ENCODE measurements at regions not wholly inside any gene's neighbourhood (a gene's known extent, or its start where the extent isn't known, plus 50 kb on each side); places are given as distances from the start of the nearest gene placed in this dataset.

DNA sequence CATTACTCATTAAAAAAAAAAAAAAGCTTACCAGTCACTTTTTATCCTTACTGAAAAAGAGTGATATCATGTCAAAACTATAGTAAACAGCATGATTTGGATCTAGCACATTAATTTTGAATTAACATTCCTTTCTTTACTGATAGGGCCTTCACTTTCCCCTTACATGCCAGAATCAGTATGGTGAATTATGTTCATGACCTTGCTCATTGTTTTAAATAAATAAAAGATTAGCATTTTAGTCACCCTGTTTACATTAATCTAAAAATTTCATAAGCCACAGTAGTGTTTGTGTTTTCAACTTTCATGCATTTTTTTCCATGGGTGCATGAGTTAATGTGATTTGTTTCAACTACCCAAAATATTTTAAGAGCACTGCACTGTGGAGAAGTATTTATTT lies 160.8 kb downstream of the TFEC start:
- DNase-seq (ENCODE audit: low spot score), result no peak
- no peaks in the 10 kb centered on the region for H4K20me1 ChIP-seq (ENCODE audit: low read depth)
- Mint-ChIP-seq H3K4me3 (no peak overlapping the region), H3K4me1 (no peaks in the 10 kb centered on the region), H3K36me3 (no peaks in the 10 kb centered on the region), H3K9me3 (peaks cover 3% of the 10 kb centered on the region), H3K27ac (no peak overlapping the region), H3K27me3 (ENCODE audit: insufficient read depth, low read depth) (no peaks in the 10 kb centered on the region)
- no peak for TF ChIP-seq EZH2phosphoT487 (IDR thresholded peaks at IDR 0.05)
- no peak for TF ChIP-seq EZH2 (IDR thresholded peaks at IDR 0.05)
- TF ChIP-seq, protein P1, sequence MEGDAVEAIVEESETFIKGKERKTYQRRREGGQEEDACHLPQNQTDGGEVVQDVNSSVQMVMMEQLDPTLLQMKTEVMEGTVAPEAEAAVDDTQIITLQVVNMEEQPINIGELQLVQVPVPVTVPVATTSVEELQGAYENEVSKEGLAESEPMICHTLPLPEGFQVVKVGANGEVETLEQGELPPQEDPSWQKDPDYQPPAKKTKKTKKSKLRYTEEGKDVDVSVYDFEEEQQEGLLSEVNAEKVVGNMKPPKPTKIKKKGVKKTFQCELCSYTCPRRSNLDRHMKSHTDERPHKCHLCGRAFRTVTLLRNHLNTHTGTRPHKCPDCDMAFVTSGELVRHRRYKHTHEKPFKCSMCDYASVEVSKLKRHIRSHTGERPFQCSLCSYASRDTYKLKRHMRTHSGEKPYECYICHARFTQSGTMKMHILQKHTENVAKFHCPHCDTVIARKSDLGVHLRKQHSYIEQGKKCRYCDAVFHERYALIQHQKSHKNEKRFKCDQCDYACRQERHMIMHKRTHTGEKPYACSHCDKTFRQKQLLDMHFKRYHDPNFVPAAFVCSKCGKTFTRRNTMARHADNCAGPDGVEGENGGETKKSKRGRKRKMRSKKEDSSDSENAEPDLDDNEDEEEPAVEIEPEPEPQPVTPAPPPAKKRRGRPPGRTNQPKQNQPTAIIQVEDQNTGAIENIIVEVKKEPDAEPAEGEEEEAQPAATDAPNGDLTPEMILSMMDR (IDR thresholded peaks at IDR 0.05), result no peak
- no peaks in the 10 kb centered on the region for H3K36me3 ChIP-seq
- H3F3A ChIP-seq (ENCODE audit: low read depth), result no peaks in the 10 kb centered on the region
- H3K27me3 ChIP-seq, result no peaks in the 10 kb centered on the region
- no peaks in the 10 kb centered on the region for H3K9me3 ChIP-seq (ENCODE audit: low read depth)
- no peaks in the 10 kb centered on the region for H3K79me2 ChIP-seq (ENCODE audit: low read depth)
- no peak overlapping the region for H3K4me2 ChIP-seq
- H3K9ac ChIP-seq, result no peak overlapping the region
- H3K4me3 ChIP-seq, result no peak overlapping the region
- H2AFZ ChIP-seq (replicated peaks), result no peak overlapping the region
- no peaks in the 10 kb centered on the region for H3K4me1 ChIP-seq
- no peak overlapping the region for H3K27ac ChIP-seq

DNA sequence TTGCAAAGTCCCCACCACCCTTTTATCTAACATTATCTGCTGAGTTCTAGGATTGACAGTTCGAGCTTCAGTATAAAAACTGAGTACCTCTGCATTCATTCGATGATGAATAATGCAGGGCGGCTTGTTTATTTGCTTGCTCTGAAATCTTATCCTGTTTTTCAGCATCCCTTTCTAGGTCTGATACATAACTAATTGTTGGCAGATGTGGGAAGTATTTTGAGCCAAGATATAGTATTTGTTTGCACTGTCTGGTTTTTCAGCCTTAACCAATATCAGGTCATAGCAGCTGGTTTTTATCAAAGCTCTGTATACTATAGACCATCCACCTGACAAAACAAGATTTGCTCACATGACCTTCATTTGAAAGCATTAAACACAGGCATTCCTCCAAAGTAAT lies 161.4 kb downstream of the TFEC start:
- H3K4me3 ChIP-seq, result no peak overlapping the region
- no peaks in the 10 kb centered on the region for H3K36me3 Mint-ChIP-seq
- no peak overlapping the region for H3K4me2 ChIP-seq
- H3K36me3 ChIP-seq, result no peaks in the 10 kb centered on the region
- TF ChIP-seq EZH2 (IDR thresholded peaks at IDR 0.05), result no peak
- no peak for TF ChIP-seq EZH2phosphoT487 (IDR thresholded peaks at IDR 0.05)
- TF ChIP-seq, protein P1 (IDR thresholded peaks at IDR 0.05), result no peak
- no peaks in the 10 kb centered on the region for H3K27me3 ChIP-seq
- no peaks in the 10 kb centered on the region for H3K27me3 Mint-ChIP-seq (ENCODE audit: insufficient read depth, low read depth)
- H3K27ac ChIP-seq, result no peak overlapping the region
- no peaks in the 10 kb centered on the region for H3K4me1 ChIP-seq
- no peak overlapping the region for H2AFZ ChIP-seq (replicated peaks)
- no peaks in the 10 kb centered on the region for H3K9me3 ChIP-seq (ENCODE audit: low read depth)
- no peak overlapping the region for H3K9ac ChIP-seq
- H3K27ac Mint-ChIP-seq, result no peak overlapping the region
- no peaks in the 10 kb centered on the region for H3K79me2 ChIP-seq (ENCODE audit: low read depth)
- no peaks in the 10 kb centered on the region for H4K20me1 ChIP-seq (ENCODE audit: low read depth)
- peaks cover 3% of the 10 kb centered on the region for H3K9me3 Mint-ChIP-seq
- H3K4me3 Mint-ChIP-seq, result no peak overlapping the region
- no peaks in the 10 kb centered on the region for H3F3A ChIP-seq (ENCODE audit: low read depth)
- no peaks in the 10 kb centered on the region for H3K4me1 Mint-ChIP-seq
- DNase-seq (ENCODE audit: low spot score), result no peak

DNA sequence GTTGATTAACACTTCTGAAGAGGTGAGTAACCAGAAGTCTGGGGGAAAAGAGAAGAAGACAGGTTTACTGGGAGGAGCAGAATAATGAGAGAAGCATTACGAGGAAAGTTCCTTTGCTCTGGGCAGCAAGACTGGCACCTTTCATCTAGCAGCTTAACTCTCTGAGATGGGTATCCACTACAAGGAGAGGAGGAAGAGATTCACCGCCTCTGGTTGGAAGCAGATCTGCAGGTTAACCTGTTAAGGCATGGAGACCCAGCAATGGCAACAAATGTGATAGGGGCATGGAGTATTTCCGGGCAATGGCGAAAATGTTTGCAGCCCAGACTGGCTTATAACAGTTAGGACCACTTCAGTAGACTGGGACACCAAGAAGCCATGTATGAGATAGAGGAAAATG lies 162.2 kb downstream of the TFEC start:
- no peak overlapping the region for H3K4me3 ChIP-seq
- H3K4me1 ChIP-seq, result no peaks in the 10 kb centered on the region
- no peaks in the 10 kb centered on the region for H3K9me3 ChIP-seq (ENCODE audit: low read depth)
- no peak overlapping the region for H3K9ac ChIP-seq
- H3K79me2 ChIP-seq (ENCODE audit: low read depth), result no peaks in the 10 kb centered on the region
- no peaks in the 10 kb centered on the region for H3K4me1 Mint-ChIP-seq
- H2AFZ ChIP-seq (replicated peaks), result no peak overlapping the region
- H3K27me3 Mint-ChIP-seq (ENCODE audit: insufficient read depth, low read depth), result no peaks in the 10 kb centered on the region
- H3K9me3 Mint-ChIP-seq, result peaks cover 3% of the 10 kb centered on the region
- H3K27ac Mint-ChIP-seq, result no peak overlapping the region
- H3K27ac ChIP-seq, result no peak overlapping the region
- no peaks in the 10 kb centered on the region for H3K27me3 ChIP-seq
- H3K36me3 ChIP-seq, result no peaks in the 10 kb centered on the region
- H3K4me2 ChIP-seq, result no peak overlapping the region
- no peaks in the 10 kb centered on the region for H3F3A ChIP-seq (ENCODE audit: low read depth)
- no peaks in the 10 kb centered on the region for H4K20me1 ChIP-seq (ENCODE audit: low read depth)
- H3K4me3 Mint-ChIP-seq, result no peak overlapping the region
- TF ChIP-seq, protein P1 (IDR thresholded peaks at IDR 0.05), result no peak
- no peak for TF ChIP-seq EZH2phosphoT487 (IDR thresholded peaks at IDR 0.05)
- no peaks in the 10 kb centered on the region for H3K36me3 Mint-ChIP-seq
- peak; percentile 21 for DNase-seq (ENCODE audit: low spot score)

DNA sequence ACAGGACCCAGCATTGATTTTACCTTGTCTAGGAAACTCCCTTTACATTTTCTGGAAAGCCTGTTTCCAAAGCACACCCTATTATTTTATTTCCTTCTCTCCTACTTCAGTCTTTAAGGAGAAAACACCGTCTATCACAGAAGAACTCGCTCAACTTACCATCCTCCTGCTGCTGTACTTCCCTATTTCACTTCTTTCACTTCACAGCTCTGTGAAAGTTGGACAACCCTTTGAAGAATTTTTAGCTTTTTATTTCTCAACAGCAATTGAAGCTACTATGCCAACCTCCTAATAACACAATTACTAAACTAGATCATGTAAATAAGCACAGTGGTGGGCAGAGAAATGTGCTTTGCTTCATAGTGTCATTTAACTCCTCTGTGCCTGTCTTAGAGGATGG lies 166.5 kb downstream of the TFEC start:
- H3K4me2 ChIP-seq, result no peak overlapping the region
- H3K27ac ChIP-seq, result no peak overlapping the region
- H3K27me3 ChIP-seq, result no peaks in the 10 kb centered on the region
- Mint-ChIP-seq H3K36me3 (no peaks in the 10 kb centered on the region), H3K4me1 (no peaks in the 10 kb centered on the region), H3K9me3 (no peaks in the 10 kb centered on the region), H3K4me3 (no peak overlapping the region), H3K27me3 (ENCODE audit: insufficient read depth, low read depth) (no peaks in the 10 kb centered on the region), H3K27ac (no peak overlapping the region)
- H3F3A ChIP-seq (ENCODE audit: low read depth), result no peaks in the 10 kb centered on the region
- H3K79me2 ChIP-seq (ENCODE audit: low read depth), result no peaks in the 10 kb centered on the region
- H3K4me1 ChIP-seq, result no peaks in the 10 kb centered on the region
- no peaks in the 10 kb centered on the region for H3K36me3 ChIP-seq
- no peak for DNase-seq (ENCODE audit: low spot score)
- H3K9ac ChIP-seq, result no peak overlapping the region
- no peak overlapping the region for H3K4me3 ChIP-seq
- no peaks in the 10 kb centered on the region for H4K20me1 ChIP-seq (ENCODE audit: low read depth)
- H3K9me3 ChIP-seq (ENCODE audit: low read depth), result no peaks in the 10 kb centered on the region
- TF ChIP-seq EZH2 (IDR thresholded peaks at IDR 0.05) (no peak), EZH2phosphoT487 (IDR thresholded peaks at IDR 0.05) (no peak)
- TF ChIP-seq, protein P1 (IDR thresholded peaks at IDR 0.05), result no peak
- H2AFZ ChIP-seq (replicated peaks), result no peak overlapping the region
